Epithelial cell of prostate (primary cell): ENCODE measurements at regions not wholly inside any gene's neighbourhood (a gene's known extent, or its start where the extent isn't known, plus 50 kb on each side); places are given as distances from the start of the nearest gene placed in this dataset.

Experiments
- DNase-seq: peaks from one replicate; pipeline ENCODE4 v3.0.0-alpha.2; 2011; ENCODE audit warnings: low read depth, low spot score
- H3K27ac ChIP-seq: fragments of 450-650 bp; 2 replicates; pipeline ENCODE4 v1.5.1; 2017; ENCODE audit warnings: mild to moderate bottlenecking

GRCh38 chr6:16811277-16811979 lies 50.2 kb upstream of the ATXN1 start:
- DNase-seq: no peak
- no peak overlapping the region for H3K27ac ChIP-seq
